ELR (cell line): ENCODE measurements at regions not wholly inside any gene's neighbourhood (a gene's known extent, or its start where the extent isn't known, plus 50 kb on each side); places are given as distances from the start of the nearest gene placed in this dataset.

Source experiments
- DNase-seq: peaks from one replicate; pipeline ENCODE4 v3.0.0-alpha.2; 2015; ENCODE audit warnings: low read depth

GRCh38 chr3:59131016-59131766 lies 81.4 kb upstream of the CFAP20DC start:
- no peak for DNase-seq

- no peak for DNase-seq
These were observed 78.9 kb upstream of the CFAP20DC start for GRCh38 chr3:59128685-59129084.

- peak; percentile 56 for DNase-seq
These were observed 77.2 kb upstream of the CFAP20DC start for GRCh38 chr3:59127071-59127470.

GRCh38 chr3:59126446-59126845 lies 76.6 kb upstream of the CFAP20DC start:
- no peak for DNase-seq

- DNase-seq: no peak
These were observed 71.7 kb upstream of the CFAP20DC start for GRCh38 chr3:59121346-59122144.

- DNase-seq: no peak
These were observed 69.1 kb upstream of the CFAP20DC start for GRCh38 chr3:59118928-59119327.

GRCh38 chr3:59117396-59117795 lies 67.6 kb upstream of the CFAP20DC start:
- DNase-seq: no peak

- no peak for DNase-seq
These were observed 66.4 kb upstream of the CFAP20DC start for GRCh38 chr3:59116233-59116537.

GRCh38 chr3:59115364-59116232 lies 65.8 kb upstream of the CFAP20DC start:
- no peak for DNase-seq

GRCh38 chr3:59107856-59108815 lies 58.3 kb upstream of the CFAP20DC start:
- DNase-seq: peak; percentile 31

GRCh38 chr3:59106085-59106648 lies 56.3 kb upstream of the CFAP20DC start:
- no peak for DNase-seq

- DNase-seq: no peak
These were observed 53.7 kb upstream of the CFAP20DC start for GRCh38 chr3:59103552-59103951.

- DNase-seq: peak; percentile 77
These were observed 51.5 kb upstream of the CFAP20DC start for GRCh38 chr3:59101231-59101736.
